Fibroblast of pulmonary artery (primary cell): ENCODE measurements at regions not wholly inside any gene's neighbourhood (a gene's known extent, or its start where the extent isn't known, plus 50 kb on each side); places are given as distances from the start of the nearest gene placed in this dataset.
A peak's percentile ranks its signal among the peaks of the same experiment; 100 is the strongest.

ENCODE experiments used
- DNase-seq: peaks from one replicate; pipeline ENCODE4 v3.0.0-alpha.2; 2010; ENCODE audit warnings: low read depth
- H3K4me3 ChIP-seq: replicated peaks from 2 replicates; pipeline ENCODE4 v1.5.1; 2011; ENCODE audit warnings: low read depth, mild to moderate bottlenecking, control low read depth, low read length, moderate library complexity
- CTCF ChIP-seq: IDR thresholded peaks from 2 replicates; pipeline ENCODE4 v1.5.1; 2011; ENCODE audit warnings: mild to moderate bottlenecking, control low read depth, low read length, inconsistent platforms; ENCODE audit errors: missing control alignments

- peak; percentile 27 for DNase-seq
Measured at GRCh38 chr2:147792966-147793617, 51.7 kb upstream of the ACVR2A start.

DNA sequence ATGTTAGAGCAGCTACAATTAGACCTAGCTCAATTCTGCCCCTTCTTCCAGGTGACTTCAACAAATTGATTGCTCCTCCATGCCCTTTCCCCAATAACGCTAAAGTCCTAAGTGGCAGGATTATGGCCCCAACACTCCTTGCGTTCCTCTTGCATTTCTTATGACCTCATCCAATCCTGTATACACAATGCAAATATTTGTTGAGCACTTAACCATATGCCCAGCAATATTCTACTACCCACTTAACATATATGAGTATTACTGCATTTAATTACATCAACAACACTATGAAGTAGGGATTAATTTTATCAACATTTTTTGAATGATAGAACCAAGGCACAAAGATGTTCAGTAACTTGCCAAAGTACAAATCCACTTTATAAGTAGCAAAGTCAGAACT, 54.2 kb upstream of the ACVR2A start:
- TF ChIP-seq CTCF = no peak
- DNase-seq = no peak
- no peak overlapping the region for H3K4me3 ChIP-seq

More at GRCh38 chr2:147792966-147793617, 51.7 kb upstream of the ACVR2A start:
- no peak overlapping the region for H3K4me3 ChIP-seq
- no peak for TF ChIP-seq CTCF

- no peak for TF ChIP-seq CTCF
- peak; percentile 17 for DNase-seq
- no peak overlapping the region for H3K4me3 ChIP-seq
Measured at GRCh38 chr2:147789720-147790119, 55.1 kb upstream of the ACVR2A start.

DNA sequence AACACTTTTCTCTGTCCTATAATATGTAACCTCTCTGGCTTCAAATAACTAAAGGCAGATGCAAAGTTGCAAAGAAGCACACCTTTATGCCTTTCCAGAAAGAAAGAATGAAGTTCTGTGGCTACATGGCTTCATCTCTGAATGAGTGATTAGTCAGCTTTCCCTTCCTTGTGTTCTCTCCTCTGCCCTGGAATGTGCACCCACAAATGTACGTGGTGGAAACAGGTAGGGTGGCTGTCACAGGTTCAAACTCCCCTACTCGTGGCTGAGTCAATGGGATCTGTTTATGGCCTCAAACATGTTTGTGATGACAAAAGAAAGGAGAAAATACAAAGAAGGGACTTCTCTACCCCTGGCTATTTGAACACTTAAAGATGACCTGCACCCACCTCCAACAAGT, 55.5 kb upstream of the ACVR2A start:
- TF ChIP-seq CTCF = no peak
- no peak for DNase-seq
- no peak overlapping the region for H3K4me3 ChIP-seq

DNA sequence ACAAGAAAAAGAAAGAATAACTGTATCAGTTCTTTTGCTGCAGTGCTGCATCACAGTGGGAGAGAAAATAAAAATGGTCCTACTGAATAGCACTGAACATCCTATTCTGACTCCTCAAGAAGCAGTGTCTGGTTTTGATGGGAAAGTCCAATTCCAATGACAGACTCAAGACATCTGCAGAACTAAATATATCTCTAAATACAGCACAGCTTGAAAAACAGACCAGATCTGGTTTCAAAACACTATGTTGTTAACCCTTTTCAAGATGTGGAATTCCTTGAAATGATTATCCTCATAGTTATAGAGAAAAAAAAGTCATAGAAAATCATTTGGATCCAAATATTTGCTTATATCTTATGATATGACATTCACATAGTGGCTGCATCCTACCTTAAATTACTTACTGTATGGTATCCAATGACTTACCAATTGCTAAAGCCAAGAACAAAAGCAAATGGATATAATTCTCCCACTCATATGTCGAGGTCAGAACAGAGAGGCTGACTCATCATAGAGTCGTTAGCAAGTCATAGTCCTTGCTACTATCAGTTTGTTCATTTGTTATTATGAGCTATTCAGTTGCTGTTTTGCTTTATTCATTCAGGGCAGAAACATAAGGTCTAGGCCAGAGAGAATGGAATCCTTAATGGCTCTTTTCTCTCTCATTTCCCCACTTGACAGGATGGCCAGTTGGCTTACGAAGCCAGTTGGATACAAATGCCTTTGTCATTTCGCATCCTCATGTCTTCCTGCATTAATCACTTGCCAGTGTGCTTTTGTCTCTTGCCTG, 62.5 kb upstream of the ACVR2A start:
- TF ChIP-seq CTCF = no peak
- peak; percentile 29 for DNase-seq

DNA sequence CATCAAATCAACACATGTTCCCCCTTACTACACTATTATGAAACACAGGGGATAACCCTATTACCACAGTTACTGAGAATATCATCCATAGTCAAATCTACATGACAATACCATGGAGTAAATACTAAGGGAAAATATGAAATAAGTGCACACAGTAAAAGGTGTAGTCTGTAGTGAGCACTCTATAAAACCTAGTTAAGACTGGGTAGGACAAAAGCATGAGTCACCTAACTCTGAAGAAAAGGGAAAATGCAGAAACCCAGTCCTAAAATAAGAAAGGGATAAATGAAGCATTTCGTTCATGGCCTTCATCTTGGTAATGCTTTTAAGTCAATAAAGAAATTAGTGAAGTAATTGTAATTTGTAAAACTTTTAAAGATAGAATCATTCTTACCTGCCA, 65.4 kb upstream of the ACVR2A start:
- no peak for TF ChIP-seq CTCF
- no peak for DNase-seq
- no peak overlapping the region for H3K4me3 ChIP-seq

More for the DNA sequence above, 62.5 kb upstream of the ACVR2A start:
- H3K4me3 ChIP-seq = no peak overlapping the region

- TF ChIP-seq CTCF = no peak
- no peak overlapping the region for H3K4me3 ChIP-seq
- DNase-seq = no peak
Measured at GRCh38 chr2:147777394-147777793, 67.4 kb upstream of the ACVR2A start.
